ENCODE measurements at regions not wholly inside any gene's neighbourhood (a gene's known extent, or its start where the extent isn't known, plus 50 kb on each side); places are given as distances from the start of the nearest gene placed in this dataset.

DNA sequence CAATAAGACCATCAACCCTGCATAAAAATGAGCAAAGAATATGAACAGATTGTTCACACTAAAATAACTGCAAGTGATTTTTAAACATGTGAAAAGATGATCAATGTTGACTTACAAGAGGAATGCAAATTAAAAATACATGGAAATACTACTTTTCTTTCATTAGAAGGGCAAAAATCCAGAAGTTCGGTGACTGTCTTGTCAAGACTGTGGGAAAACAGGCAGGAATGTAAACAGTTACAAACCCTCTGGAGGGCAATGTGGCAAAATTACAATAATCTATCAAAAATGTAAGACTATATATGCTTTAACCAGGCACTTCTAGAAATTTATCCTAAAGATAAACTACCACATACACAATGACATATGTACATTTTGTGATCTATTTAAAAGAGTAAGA lies 86.7 kb downstream of the TNFAIP3 start:
- Histone ChIP-seq H3K4me3 (no peak overlapping the region), H3K36me3 (no peaks in the 10 kb centered on the region), H3K9me3 (no peaks in the 10 kb centered on the region), H3K27me3 (no peaks in the 10 kb centered on the region), H3K27ac (no peak overlapping the region), H3K4me1 (no peaks in the 10 kb centered on the region)
- no peak for TF ChIP-seq CTCF (IDR thresholded peaks at IDR 0.05)
- DNase-seq (ENCODE audit: low spot score) = no peak

GRCh38 chr6:137954253-137954652 lies 87.2 kb downstream of the TNFAIP3 start:
- Histone ChIP-seq H3K4me1 (no peaks in the 10 kb centered on the region), H3K9me3 (no peaks in the 10 kb centered on the region), H3K4me3 (no peak overlapping the region), H3K36me3 (no peaks in the 10 kb centered on the region), H3K27me3 (no peaks in the 10 kb centered on the region), H3K27ac (no peak overlapping the region)
- no peak for DNase-seq (ENCODE audit: low spot score)
- TF ChIP-seq CTCF (IDR thresholded peaks at IDR 0.05) = no peak

DNA sequence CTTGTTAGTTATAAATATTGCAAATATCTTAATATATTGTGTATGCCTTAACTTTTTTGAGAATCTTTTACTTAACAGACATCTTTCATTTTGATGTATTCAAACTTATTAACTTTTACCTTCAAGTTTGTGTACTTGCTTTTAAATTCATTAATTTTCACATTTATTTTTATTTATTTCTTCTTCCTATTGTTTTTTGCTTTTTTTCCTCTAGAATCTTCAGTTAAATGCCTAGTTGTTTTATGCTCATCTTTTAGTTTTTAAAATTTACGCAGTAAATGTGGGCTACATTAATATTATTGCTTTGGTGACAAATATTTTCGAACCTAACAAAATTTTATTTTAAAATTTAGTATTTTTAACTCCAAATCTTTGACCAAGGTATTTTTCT lies 89.0 kb downstream of the TNFAIP3 start:
- H3K9me3 ChIP-seq = no peaks in the 10 kb centered on the region
- H3K27ac ChIP-seq = no peak overlapping the region
- no peaks in the 10 kb centered on the region for H3K4me1 ChIP-seq
- H3K36me3 ChIP-seq = no peaks in the 10 kb centered on the region
- no peak for TF ChIP-seq CTCF (IDR thresholded peaks at IDR 0.05)
- H3K4me3 ChIP-seq = no peak overlapping the region
- H3K27me3 ChIP-seq = no peaks in the 10 kb centered on the region
- no peak for DNase-seq (ENCODE audit: low spot score)

GRCh38 chr6:137957471-137957870 lies 90.4 kb downstream of the TNFAIP3 start:
- Histone ChIP-seq H3K36me3 (no peaks in the 10 kb centered on the region), H3K27me3 (no peaks in the 10 kb centered on the region), H3K4me3 (no peak overlapping the region), H3K9me3 (no peaks in the 10 kb centered on the region), H3K4me1 (no peaks in the 10 kb centered on the region), H3K27ac (no peak overlapping the region)
- no peak for DNase-seq (ENCODE audit: low spot score)
- no peak for TF ChIP-seq CTCF (IDR thresholded peaks at IDR 0.05)

GRCh38 chr6:137958811-137959565 lies 91.9 kb downstream of the TNFAIP3 start:
- H3K36me3 ChIP-seq = no peaks in the 10 kb centered on the region
- no peak for TF ChIP-seq CTCF (IDR thresholded peaks at IDR 0.05)

GRCh38 chr6:137962725-137963124 lies 95.7 kb downstream of the TNFAIP3 start:
- H3K9me3 ChIP-seq = no peaks in the 10 kb centered on the region
- H3K27me3 ChIP-seq = no peaks in the 10 kb centered on the region
- DNase-seq (ENCODE audit: low spot score) = no peak
- H3K4me1 ChIP-seq = no peaks in the 10 kb centered on the region
- H3K27ac ChIP-seq = no peak overlapping the region
- H3K36me3 ChIP-seq = no peaks in the 10 kb centered on the region
- no peak overlapping the region for H3K4me3 ChIP-seq
- no peak for TF ChIP-seq CTCF (IDR thresholded peaks at IDR 0.05)

More at GRCh38 chr6:137958811-137959565, 91.9 kb downstream of the TNFAIP3 start:
- Histone ChIP-seq H3K4me1 (no peaks in the 10 kb centered on the region), H3K4me3 (no peak overlapping the region), H3K27me3 (no peaks in the 10 kb centered on the region), H3K27ac (no peak overlapping the region), H3K9me3 (no peaks in the 10 kb centered on the region)
- no peak for DNase-seq (ENCODE audit: low spot score)
